Suprapubic skin (tissue), 4 donors: ENCODE measurements at regions not wholly inside any gene's neighbourhood (a gene's known extent, or its start where the extent isn't known, plus 50 kb on each side); places are given as distances from the start of the nearest gene placed in this dataset.

Experiments used
- DNase-seq, 2 donors: peaks; one replicate each; pipeline ENCODE4 v3.0.0-alpha.2; 2019; ENCODE audit warnings: low spot score in 2 of 2
- H3K27ac ChIP-seq: fragments of 200-600 bp; sonication (generic); one replicate; pipeline ENCODE4 v1.5.1; 2019
- H3K27me3 ChIP-seq: fragments of 200-600 bp; sonication (generic); one replicate; pipeline ENCODE4 v1.5.1; 2019
- H3K36me3 ChIP-seq: fragments of 200-600 bp; sonication (generic); one replicate; pipeline ENCODE4 v1.5.1; 2019
- H3K4me1 ChIP-seq: fragments of 200-600 bp; sonication (generic); one replicate; pipeline ENCODE4 v1.5.1; 2019
- H3K4me3 ChIP-seq: fragments of 200-600 bp; sonication (generic); one replicate; pipeline ENCODE4 v1.5.1; 2019; ENCODE audit warnings: mild to moderate bottlenecking
- H3K9me3 ChIP-seq: fragments of 200-600 bp; sonication (generic); one replicate; pipeline ENCODE4 v1.5.1; 2019
- EP300 ChIP-seq: sonication (generic); formaldehyde crosslinking; IDR thresholded peaks from one replicate; pipeline ENCODE4 v1.6.1; 2017; ENCODE audit warnings: antibody characterized with exemption
- POLR2A ChIP-seq, 2 donors: fragments of 450-650 bp; IDR thresholded peaks; one replicate each; pipeline ENCODE4 v1.6.1; 2017; ENCODE audit warnings: antibody characterized with exemption in 2 of 2, mild to moderate bottlenecking in 2 of 2, moderate library complexity in 2 of 2
- POLR2AphosphoS5 ChIP-seq, 3 donors: sonication (generic); formaldehyde crosslinking; IDR thresholded peaks; one replicate each; pipeline ENCODE4 v1.6.1; 2017; ENCODE audit warnings: antibody characterized with exemption in 3 of 3
- WGBS: methylation state at CpG from one replicate; pipeline ENCODE4 v1.1.5; 2018; 5-methylcytosine and 5-hydroxymethylcytosine counted together
- TF ChIP-seq, protein P1 (sequence below), 2 donors: fragments of 200-600 bp in 1 of 2; fragments of 450-650 bp in 1 of 2; sonication (generic) in 1 of 2; IDR thresholded peaks; one replicate each; pipeline ENCODE4 v1.5.1; 2016 to 2019; ENCODE audit warnings: antibody characterized with exemption in 2 of 2, mild to moderate bottlenecking in 1 of 2, moderate library complexity in 1 of 2

DNA sequence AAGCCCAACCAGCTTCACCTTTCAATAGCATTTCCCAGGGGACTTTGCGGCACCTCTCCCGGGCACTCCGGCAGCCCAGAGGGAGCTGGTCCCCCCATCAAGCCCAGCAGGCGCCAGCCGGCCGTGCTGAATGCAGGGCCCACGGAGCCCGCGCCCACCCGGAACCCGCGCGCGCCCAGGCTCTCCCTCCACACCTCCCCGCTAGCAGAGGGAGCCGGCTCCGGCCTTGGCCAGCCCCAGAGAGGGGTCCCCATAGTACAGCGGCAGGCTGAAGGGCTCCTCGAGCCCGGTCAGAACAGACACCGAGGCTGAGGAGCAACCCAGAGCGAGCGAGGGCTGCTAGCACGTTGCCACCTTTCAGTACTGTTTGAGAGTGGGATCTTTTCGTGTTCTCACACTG is 300.8 kb downstream of the DSEL start:
- 96% methylated on average over 25 of the region's 25 CpGs for WGBS
- no peaks in the 10 kb centered on the region for H3K9me3 ChIP-seq
- no peaks in the 10 kb centered on the region for H3K36me3 ChIP-seq
- H3K4me3 ChIP-seq = no peak overlapping the region
- H3K27ac ChIP-seq = no peak overlapping the region
- TF ChIP-seq POLR2A (IDR thresholded peaks at IDR 0.05) (no peak), EP300 (no peak), POLR2AphosphoS5 (IDR thresholded peaks at IDR 0.05) (no peak)
- TF ChIP-seq, protein P1, sequence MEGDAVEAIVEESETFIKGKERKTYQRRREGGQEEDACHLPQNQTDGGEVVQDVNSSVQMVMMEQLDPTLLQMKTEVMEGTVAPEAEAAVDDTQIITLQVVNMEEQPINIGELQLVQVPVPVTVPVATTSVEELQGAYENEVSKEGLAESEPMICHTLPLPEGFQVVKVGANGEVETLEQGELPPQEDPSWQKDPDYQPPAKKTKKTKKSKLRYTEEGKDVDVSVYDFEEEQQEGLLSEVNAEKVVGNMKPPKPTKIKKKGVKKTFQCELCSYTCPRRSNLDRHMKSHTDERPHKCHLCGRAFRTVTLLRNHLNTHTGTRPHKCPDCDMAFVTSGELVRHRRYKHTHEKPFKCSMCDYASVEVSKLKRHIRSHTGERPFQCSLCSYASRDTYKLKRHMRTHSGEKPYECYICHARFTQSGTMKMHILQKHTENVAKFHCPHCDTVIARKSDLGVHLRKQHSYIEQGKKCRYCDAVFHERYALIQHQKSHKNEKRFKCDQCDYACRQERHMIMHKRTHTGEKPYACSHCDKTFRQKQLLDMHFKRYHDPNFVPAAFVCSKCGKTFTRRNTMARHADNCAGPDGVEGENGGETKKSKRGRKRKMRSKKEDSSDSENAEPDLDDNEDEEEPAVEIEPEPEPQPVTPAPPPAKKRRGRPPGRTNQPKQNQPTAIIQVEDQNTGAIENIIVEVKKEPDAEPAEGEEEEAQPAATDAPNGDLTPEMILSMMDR (IDR thresholded peaks at IDR 0.05) = no peak
- peaks cover 3% of the 10 kb centered on the region for H3K27me3 ChIP-seq
- no peaks in the 10 kb centered on the region for H3K4me1 ChIP-seq
- no peak for DNase-seq

DNA sequence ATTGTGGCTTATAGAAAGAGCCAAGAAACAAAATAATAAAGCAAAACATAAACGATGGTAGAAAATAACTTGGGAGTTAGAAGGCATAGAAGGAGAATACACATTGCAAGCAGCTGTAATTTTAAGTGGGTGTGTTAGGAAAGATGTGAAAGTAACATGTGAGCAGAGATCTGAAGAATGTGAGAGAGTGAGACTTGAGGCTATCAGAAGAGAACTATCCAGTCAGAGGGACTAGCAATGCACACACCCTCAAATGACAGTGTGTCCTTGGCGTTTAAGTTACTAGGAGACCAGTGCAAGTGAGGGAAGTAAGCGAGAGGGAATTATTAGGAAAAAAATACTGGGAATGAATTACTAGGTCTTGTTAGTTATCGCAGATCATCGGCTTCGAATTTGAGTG is 304.9 kb downstream of the DSEL start:
- Histone ChIP-seq H3K4me3 (no peak overlapping the region), H3K27ac (no peak overlapping the region), H3K4me1 (no peaks in the 10 kb centered on the region), H3K9me3 (no peaks in the 10 kb centered on the region), H3K36me3 (no peaks in the 10 kb centered on the region), H3K27me3 (peaks cover 3% of the 10 kb centered on the region)
- TF ChIP-seq EP300 (no peak), POLR2A (IDR thresholded peaks at IDR 0.05) (no peak), POLR2AphosphoS5 (IDR thresholded peaks at IDR 0.05) (no peak)
- TF ChIP-seq, protein P1 (IDR thresholded peaks at IDR 0.05) = no peak
- 57% methylated on average over 6 of the region's 6 CpGs for WGBS
- no peak for DNase-seq

DNA sequence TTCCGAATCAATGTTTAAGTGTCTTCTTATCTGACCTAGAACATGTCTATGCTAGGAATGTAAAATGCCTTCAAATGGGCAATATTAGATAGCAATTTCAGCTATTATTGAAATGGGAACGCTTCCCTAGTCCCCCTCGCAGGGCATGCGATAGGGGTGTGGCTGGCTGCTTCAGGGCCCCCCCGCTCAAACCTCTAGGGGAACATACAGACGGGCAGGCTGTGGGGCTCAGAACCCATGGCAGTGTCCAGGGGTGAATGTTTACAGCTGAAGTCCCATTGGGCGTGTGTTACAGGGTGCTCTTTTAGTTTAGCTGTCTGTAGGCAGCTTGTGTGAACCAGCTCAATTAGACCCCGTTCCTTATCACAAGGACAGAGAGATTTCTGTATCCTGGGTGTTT is 315.9 kb downstream of the DSEL start:
- TF ChIP-seq POLR2AphosphoS5 (IDR thresholded peaks at IDR 0.05) = no peak
- TF ChIP-seq, protein P1 (IDR thresholded peaks at IDR 0.05) = no peak
- TF ChIP-seq EP300 = no peak
- no peak for TF ChIP-seq POLR2A (IDR thresholded peaks at IDR 0.05)
- Histone ChIP-seq H3K27me3 (peaks cover 6% of the 10 kb centered on the region), H3K4me1 (no peaks in the 10 kb centered on the region), H3K36me3 (no peaks in the 10 kb centered on the region), H3K27ac (no peak overlapping the region), H3K9me3 (no peaks in the 10 kb centered on the region), H3K4me3 (no peak overlapping the region)
- DNase-seq = no peak
- 76% methylated on average over 8 of the region's 8 CpGs for WGBS

DNA sequence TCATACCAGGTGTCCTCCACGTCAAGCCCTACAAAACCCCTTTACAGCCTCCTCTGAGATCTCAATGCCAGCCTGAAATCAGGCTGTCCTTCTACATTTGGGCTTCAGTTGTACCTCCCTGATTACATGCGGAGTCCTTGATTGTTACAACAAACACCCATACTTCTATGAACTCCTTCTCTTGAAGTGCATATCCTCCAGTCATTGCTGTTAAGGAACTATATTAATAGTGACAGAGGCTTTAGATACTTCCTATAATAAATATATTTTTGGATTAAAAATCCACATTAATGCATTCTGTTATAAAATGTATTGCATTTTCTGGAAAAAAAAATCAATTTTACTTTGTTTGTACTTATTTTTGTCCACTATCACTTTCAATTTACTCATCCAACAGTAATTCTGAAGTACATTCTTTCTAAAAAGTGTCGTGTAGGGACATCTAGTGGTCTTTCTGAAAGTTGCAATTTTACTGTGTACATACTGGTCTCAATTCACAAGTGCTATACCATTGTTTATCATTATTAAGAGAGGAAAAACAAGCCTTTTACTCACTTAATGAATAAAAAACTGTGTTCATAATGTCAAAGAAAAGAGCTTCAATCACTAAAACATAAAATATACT is 316.4 kb downstream of the DSEL start:
- TF ChIP-seq POLR2AphosphoS5 (IDR thresholded peaks at IDR 0.05) (no peak), POLR2A (IDR thresholded peaks at IDR 0.05) (no peak), EP300 (no peak)
- TF ChIP-seq, protein P1 (IDR thresholded peaks at IDR 0.05) = peak in 1 of 2 donors; percentile 39
- 35% methylated on average over 3 of the region's 3 CpGs for WGBS
- Histone ChIP-seq H3K36me3 (no peaks in the 10 kb centered on the region), H3K27me3 (peaks cover 6% of the 10 kb centered on the region), H3K9me3 (no peaks in the 10 kb centered on the region), H3K27ac (no peak overlapping the region), H3K4me3 (no peak overlapping the region), H3K4me1 (no peaks in the 10 kb centered on the region)
- no peak for DNase-seq

DNA sequence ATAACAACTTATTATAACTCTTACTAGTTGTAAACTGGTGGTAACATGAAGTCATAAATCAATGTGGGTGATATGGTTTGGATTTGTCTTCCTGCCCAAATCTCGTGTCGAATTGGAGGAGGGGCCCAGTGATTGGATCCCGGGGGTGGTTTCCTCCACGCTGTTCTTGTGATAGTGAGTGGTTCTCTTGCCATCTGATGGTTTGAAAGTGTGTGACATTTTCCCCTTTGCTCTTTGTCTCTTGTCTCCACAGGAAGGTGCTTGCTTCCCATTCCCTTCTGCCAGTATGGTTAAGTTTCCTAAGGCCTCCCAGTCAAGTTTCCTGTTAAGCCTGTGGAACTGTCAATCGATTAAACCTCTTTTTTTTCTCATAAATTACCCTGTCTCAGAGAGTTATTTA is 321.6 kb downstream of the DSEL start:
- no peak overlapping the region for H3K27ac ChIP-seq
- no peak overlapping the region for H3K4me3 ChIP-seq
- no peaks in the 10 kb centered on the region for H3K4me1 ChIP-seq
- no peaks in the 10 kb centered on the region for H3K27me3 ChIP-seq
- TF ChIP-seq POLR2A (IDR thresholded peaks at IDR 0.05) = no peak
- TF ChIP-seq POLR2AphosphoS5 (IDR thresholded peaks at IDR 0.05) = no peak
- TF ChIP-seq EP300 = no peak
- TF ChIP-seq, protein P1 (IDR thresholded peaks at IDR 0.05) = no peak
- DNase-seq = no peak
- H3K9me3 ChIP-seq = no peaks in the 10 kb centered on the region
- WGBS = 47% methylated on average over 5 of the region's 5 CpGs
- no peaks in the 10 kb centered on the region for H3K36me3 ChIP-seq
